Inflammatory macrophage (primary cell): ENCODE measurements at regions not wholly inside any gene's neighbourhood (a gene's known extent, or its start where the extent isn't known, plus 50 kb on each side); places are given as distances from the start of the nearest gene placed in this dataset.
A peak's percentile ranks its signal among the peaks of the same experiment; 100 is the strongest.
"Not testable (repeated sequence)": the region's sequence is repeated elsewhere in the genome, so short reads cannot be mapped to it uniquely, and the experiment has no call there.

ENCODE experiments used
- DNase-seq, 2 donors: peaks; one replicate each; pipeline ENCODE4 v3.0.0-alpha.2; 2020 to 2022

GRCh38 chrX:64853424-64853823 is 122.8 kb downstream of the ZC4H2 start:
- no peak for DNase-seq

- DNase-seq, result no peak
Measured at GRCh38 chrX:64850371-64851082, 125.7 kb downstream of the ZC4H2 start.

GRCh38 chrX:64843224-64843623 is 133.0 kb downstream of the ZC4H2 start:
- no peak for DNase-seq

GRCh38 chrX:64842492-64842891 is 133.8 kb downstream of the ZC4H2 start:
- DNase-seq, result no peak

GRCh38 chrX:64805683-64806082 is 170.6 kb downstream of the ZC4H2 start:
- DNase-seq, result no peak

- DNase-seq, result no peak
Measured at GRCh38 chrX:64792598-64793337, 183.5 kb downstream of the ZC4H2 start.

- no peak for DNase-seq
Measured at GRCh38 chrX:64782923-64783322, 193.3 kb downstream of the ZC4H2 start.

- no peak for DNase-seq
Measured at GRCh38 chrX:64758047-64758446, 218.2 kb downstream of the ZC4H2 start.

- DNase-seq, result no peak
Measured at GRCh38 chrX:64739792-64740378, 236.4 kb downstream of the ZC4H2 start.

GRCh38 chrX:64698317-64698716 is 277.9 kb downstream of the ZC4H2 start:
- no peak for DNase-seq

- DNase-seq, result not testable (repeated sequence)
Measured at GRCh38 chrX:64695372-64695771, 280.9 kb downstream of the ZC4H2 start.

GRCh38 chrX:64662876-64663275 is 267.6 kb upstream of the MTMR8 start:
- DNase-seq, result no peak

GRCh38 chrX:64657229-64657628 is 262.0 kb upstream of the MTMR8 start:
- DNase-seq, result not testable (repeated sequence)

GRCh38 chrX:64642482-64642881 is 247.2 kb upstream of the MTMR8 start:
- peak in 1 of 2 donors; percentile 0 for DNase-seq
